Gastroesophageal sphincter (tissue), 3 donors: ENCODE measurements at regions not wholly inside any gene's neighbourhood (a gene's known extent, or its start where the extent isn't known, plus 50 kb on each side); places are given as distances from the start of the nearest gene placed in this dataset.

Experiments
- EP300 ChIP-seq: sonication (generic); formaldehyde crosslinking; IDR thresholded peaks from one replicate; pipeline ENCODE4 v1.6.1; 2017; ENCODE audit warnings: antibody characterized with exemption, mild to moderate bottlenecking
- POLR2A ChIP-seq, 2 donors: fragments of 450-650 bp; IDR thresholded peaks; one replicate each; pipeline ENCODE4 v1.6.1; 2017; ENCODE audit warnings: antibody characterized with exemption in 2 of 2, mild to moderate bottlenecking in 2 of 2, moderate library complexity in 1 of 2
- POLR2AphosphoS5 ChIP-seq: sonication (generic); formaldehyde crosslinking; IDR thresholded peaks from one replicate; pipeline ENCODE4 v1.6.1; 2017; ENCODE audit warnings: antibody characterized with exemption
- TF ChIP-seq, protein P1 (sequence below), 4 experiments: fragments of 200-600 bp in 2 of 4; fragments of 450-650 bp in 2 of 4; sonication (generic) in 1 of 4; IDR thresholded peaks; one replicate each; pipeline ENCODE4 v1.5.1; 2017 to 2019; ENCODE audit warnings: antibody characterized with exemption in 4 of 4, mild to moderate bottlenecking in 2 of 4, moderate library complexity in 2 of 4

DNA sequence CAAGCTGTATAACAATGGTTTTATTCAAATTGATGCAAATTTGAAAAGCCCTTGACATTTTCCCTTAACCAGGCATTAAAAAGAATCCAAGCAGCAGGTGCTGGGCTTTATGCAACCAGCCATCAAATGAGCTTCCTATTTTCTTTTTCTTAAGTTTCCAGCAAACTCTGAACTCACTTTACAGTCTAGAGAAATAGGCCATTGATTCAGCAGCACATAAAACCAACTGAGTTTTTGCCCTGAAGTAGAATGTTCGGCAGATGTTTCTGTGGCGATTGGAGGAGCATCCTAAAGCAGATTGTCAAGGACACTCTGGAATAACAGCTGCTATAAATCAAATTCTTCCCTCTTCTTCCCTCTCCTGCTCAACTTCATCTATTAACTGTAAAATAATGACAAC, 582.8 kb upstream of the CPEB2 start:
- TF ChIP-seq, protein P1, sequence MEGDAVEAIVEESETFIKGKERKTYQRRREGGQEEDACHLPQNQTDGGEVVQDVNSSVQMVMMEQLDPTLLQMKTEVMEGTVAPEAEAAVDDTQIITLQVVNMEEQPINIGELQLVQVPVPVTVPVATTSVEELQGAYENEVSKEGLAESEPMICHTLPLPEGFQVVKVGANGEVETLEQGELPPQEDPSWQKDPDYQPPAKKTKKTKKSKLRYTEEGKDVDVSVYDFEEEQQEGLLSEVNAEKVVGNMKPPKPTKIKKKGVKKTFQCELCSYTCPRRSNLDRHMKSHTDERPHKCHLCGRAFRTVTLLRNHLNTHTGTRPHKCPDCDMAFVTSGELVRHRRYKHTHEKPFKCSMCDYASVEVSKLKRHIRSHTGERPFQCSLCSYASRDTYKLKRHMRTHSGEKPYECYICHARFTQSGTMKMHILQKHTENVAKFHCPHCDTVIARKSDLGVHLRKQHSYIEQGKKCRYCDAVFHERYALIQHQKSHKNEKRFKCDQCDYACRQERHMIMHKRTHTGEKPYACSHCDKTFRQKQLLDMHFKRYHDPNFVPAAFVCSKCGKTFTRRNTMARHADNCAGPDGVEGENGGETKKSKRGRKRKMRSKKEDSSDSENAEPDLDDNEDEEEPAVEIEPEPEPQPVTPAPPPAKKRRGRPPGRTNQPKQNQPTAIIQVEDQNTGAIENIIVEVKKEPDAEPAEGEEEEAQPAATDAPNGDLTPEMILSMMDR (IDR thresholded peaks at IDR 0.05), result no peak
- no peak for TF ChIP-seq POLR2A (IDR thresholded peaks at IDR 0.05)
- no peak for TF ChIP-seq EP300
- no peak for TF ChIP-seq POLR2AphosphoS5
